GM12892 (cell line): ENCODE measurements at regions not wholly inside any gene's neighbourhood (a gene's known extent, or its start where the extent isn't known, plus 50 kb on each side); places are given as distances from the start of the nearest gene placed in this dataset.

ENCODE experiments used
- POLR2A ChIP-seq: IDR thresholded peaks from 2 replicates; pipeline ENCODE4 v1.6.1; 2011; ENCODE audit warnings: low read depth, low read length, control low read depth
- POLR2AphosphoS5 ChIP-seq: IDR thresholded peaks from 2 replicates; pipeline ENCODE4 v1.6.1; 2011; ENCODE audit warnings: low read depth, low read length, control low read depth

- TF ChIP-seq POLR2AphosphoS5 = no peak
- no peak for TF ChIP-seq POLR2A
Measured at GRCh38 chr12:114738460-114739184, 54.6 kb upstream of the TBX3 start.
